ENCODE measurements at regions not wholly inside any gene's neighbourhood (a gene's known extent, or its start where the extent isn't known, plus 50 kb on each side); places are given as distances from the start of the nearest gene placed in this dataset.

DNA sequence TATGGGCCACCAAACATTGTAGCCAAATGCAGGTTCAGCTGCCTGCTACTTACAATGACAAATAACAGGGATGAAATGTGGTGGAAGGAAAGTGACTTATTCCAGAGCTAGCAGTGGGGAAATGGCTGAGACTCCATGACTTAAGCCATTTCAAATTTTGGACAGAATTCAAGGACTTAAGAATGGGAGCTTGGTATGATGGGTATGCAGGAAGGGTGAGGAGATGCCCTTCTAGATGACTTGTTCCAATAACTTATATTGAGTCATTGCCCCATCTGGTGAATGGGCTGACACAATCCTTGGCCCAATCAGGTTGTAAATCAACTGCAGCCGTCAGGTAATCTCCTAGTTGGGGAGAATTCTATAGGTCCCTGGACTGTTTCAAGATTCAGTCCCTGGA is 230.7 kb upstream of the SGCD start:
- Histone ChIP-seq H3K27ac (ENCODE audit: insufficient read depth, low read depth, low read length) (no peak overlapping the region), H2AFZ (ENCODE audit: low read depth, low read length) (no peak overlapping the region), H3K27me3 (ENCODE audit: control insufficient read depth in 2 of 2, insufficient read depth in 2 of 2, low read length in 2 of 2) (no peaks in the 10 kb centered on the region), H3K4me1 (ENCODE audit: control insufficient read depth, extremely low read depth, insufficient read depth, low read length) (no peaks in the 10 kb centered on the region), H3K9me3 (replicated peaks; ENCODE audit: control insufficient read depth, insufficient read depth, low read length) (peaks cover 7% of the 10 kb centered on the region), H3K36me3 (ENCODE audit: control insufficient read depth in 2 of 2, extremely low read depth in 1 of 2, insufficient read depth in 2 of 2, low read length in 2 of 2) (no peaks in the 10 kb centered on the region), H3K79me2 (ENCODE audit: control insufficient read depth, insufficient read depth, low read length) (no peaks in the 10 kb centered on the region), H4K20me1 (replicated peaks; ENCODE audit: control insufficient read depth, extremely low read depth, insufficient read depth, low read length) (no peaks in the 10 kb centered on the region), H3K9me1 (replicated peaks; ENCODE audit: control insufficient read depth, extremely low read depth, insufficient read depth, low read length) (no peaks in the 10 kb centered on the region), H3K4me2 (ENCODE audit: insufficient read depth, low read length) (no peak overlapping the region), H3K4me3 (replicated peaks in 1 of 3; ENCODE audit: insufficient read depth in 1 of 3, low read depth in 1 of 3, low read length in 3 of 3) (no peak overlapping the region), H3K9ac (replicated peaks; ENCODE audit: extremely low read depth, insufficient read depth, low read length) (no peak overlapping the region)
- TF ChIP-seq POLR2AphosphoS5 (IDR thresholded peaks at IDR 0.05; ENCODE audit: insufficient read depth, low read depth, low read length) (no peak), EZH2 (IDR thresholded peaks at IDR 0.05; ENCODE audit: borderline replicate concordance, low read depth, low read length, severe bottlenecking) (no peak), GATA2 (IDR thresholded peaks at IDR 0.05; ENCODE audit: insufficient read depth, insufficient read length, low read depth, low read length) (no peak), MYC (IDR thresholded peaks at IDR 0.05; ENCODE audit: low read depth, low read length) (no peak), FOS (IDR thresholded peaks at IDR 0.05; ENCODE audit: borderline replicate concordance, insufficient read depth, low read length) (no peak), JUN (IDR thresholded peaks at IDR 0.05; ENCODE audit: borderline replicate concordance, insufficient read depth, insufficient read length, low read depth) (no peak), POLR2A (IDR thresholded peaks at IDR 0.05; ENCODE audit: low read depth, low read length) (no peak)
- TF ChIP-seq, protein P1, sequence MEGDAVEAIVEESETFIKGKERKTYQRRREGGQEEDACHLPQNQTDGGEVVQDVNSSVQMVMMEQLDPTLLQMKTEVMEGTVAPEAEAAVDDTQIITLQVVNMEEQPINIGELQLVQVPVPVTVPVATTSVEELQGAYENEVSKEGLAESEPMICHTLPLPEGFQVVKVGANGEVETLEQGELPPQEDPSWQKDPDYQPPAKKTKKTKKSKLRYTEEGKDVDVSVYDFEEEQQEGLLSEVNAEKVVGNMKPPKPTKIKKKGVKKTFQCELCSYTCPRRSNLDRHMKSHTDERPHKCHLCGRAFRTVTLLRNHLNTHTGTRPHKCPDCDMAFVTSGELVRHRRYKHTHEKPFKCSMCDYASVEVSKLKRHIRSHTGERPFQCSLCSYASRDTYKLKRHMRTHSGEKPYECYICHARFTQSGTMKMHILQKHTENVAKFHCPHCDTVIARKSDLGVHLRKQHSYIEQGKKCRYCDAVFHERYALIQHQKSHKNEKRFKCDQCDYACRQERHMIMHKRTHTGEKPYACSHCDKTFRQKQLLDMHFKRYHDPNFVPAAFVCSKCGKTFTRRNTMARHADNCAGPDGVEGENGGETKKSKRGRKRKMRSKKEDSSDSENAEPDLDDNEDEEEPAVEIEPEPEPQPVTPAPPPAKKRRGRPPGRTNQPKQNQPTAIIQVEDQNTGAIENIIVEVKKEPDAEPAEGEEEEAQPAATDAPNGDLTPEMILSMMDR (IDR thresholded peaks at IDR 0.05; ENCODE audit: extremely low read depth in 1 of 2, insufficient read depth in 1 of 2, low read depth in 1 of 2, low read length in 2 of 2), result no peak
- TF ChIP-seq, protein P2, sequence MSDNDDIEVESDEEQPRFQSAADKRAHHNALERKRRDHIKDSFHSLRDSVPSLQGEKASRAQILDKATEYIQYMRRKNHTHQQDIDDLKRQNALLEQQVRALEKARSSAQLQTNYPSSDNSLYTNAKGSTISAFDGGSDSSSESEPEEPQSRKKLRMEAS (IDR thresholded peaks at IDR 0.05; ENCODE audit: insufficient read depth, insufficient read length), result no peak
- dilution Hi-C loops (cut with MboI; ENCODE audit: extremely low pct_ligation_motif_present, low sequenced_read_pairs), result no loop called here
- ChIA-PET POLR2A (no interaction called here), CTCF (no interaction called here)
- FAIRE-seq, result no peak
- DNase-seq (ENCODE audit: low read depth, low spot score), result no peak
- intact Hi-C loops (cut with micrococcal nuclease), result no loop called here
- no TSS peak for BruUV-seq (replicated peaks)

Measured in endothelial cell of umbilical vein (primary cell).